ENCODE measurements at regions not wholly inside any gene's neighbourhood (a gene's known extent, or its start where the extent isn't known, plus 50 kb on each side); places are given as distances from the start of the nearest gene placed in this dataset.

DNA sequence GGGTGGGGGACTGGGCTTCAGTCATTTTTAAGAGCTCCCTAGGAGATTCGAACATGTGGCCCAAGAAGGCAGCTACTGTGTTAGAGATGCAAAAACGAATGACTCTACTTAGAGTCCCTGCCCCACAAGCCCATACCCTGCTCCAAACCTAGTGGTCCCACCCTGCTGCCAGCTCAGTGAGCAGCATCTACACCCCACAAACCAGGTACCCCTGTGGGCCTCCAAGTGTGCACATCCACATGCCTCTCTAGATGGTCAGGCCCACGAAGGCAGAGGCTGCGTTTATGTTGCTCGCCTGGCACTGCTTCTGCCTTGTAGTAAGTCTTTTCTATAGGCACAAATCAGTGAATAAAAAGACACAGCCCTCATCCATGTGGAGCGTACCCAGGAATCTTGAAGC is 112.6 kb downstream of the PDCL3 start:
- 91% methylated on average over 6 of the region's 6 CpGs for WGBS (ENCODE audit: insufficient coverage)
- Mint-ChIP-seq H3K27ac (no peak overlapping the region), H3K4me1 (peaks cover 0 to 9% of the 10 kb centered on the region in 2 donors), H3K4me3 (no peak overlapping the region), H3K36me3 (no peaks in the 10 kb centered on the region), H3K9me3 (no peaks in the 10 kb centered on the region), H3K27me3 (ENCODE audit: low read depth in 2 of 2) (peaks cover 0 to 1% of the 10 kb centered on the region in 2 donors)
- intact Hi-C loops (cut with micrococcal nuclease), result no loop called here
- no peaks in the 10 kb centered on the region for H3K36me3 ChIP-seq (ENCODE audit: control insufficient read depth, insufficient read depth, low read length)
- no peaks in the 10 kb centered on the region for H3K9me3 ChIP-seq (ENCODE audit: control insufficient read depth, insufficient read depth, low read length)
- DNase-seq (no peak), ATAC-seq (no peak)
- H3K27ac ChIP-seq (ENCODE audit: low read length), result no peak overlapping the region
- no peak overlapping the region for H3K4me3 ChIP-seq (ENCODE audit: low read length)
- H3K4me1 ChIP-seq (ENCODE audit: control insufficient read depth, insufficient read depth, low read length), result no peaks in the 10 kb centered on the region
- no peaks in the 10 kb centered on the region for H3K27me3 ChIP-seq (ENCODE audit: control insufficient read depth, insufficient read depth, low read length)
- no peak for TF ChIP-seq CTCF (IDR thresholded peaks at IDR 0.05)

GRCh38 chr2:100675855-100676254 is 113.1 kb downstream of the PDCL3 start:
- no peak overlapping the region for H3K27ac Mint-ChIP-seq

GRCh38 chr2:100676346-100676745 is 113.6 kb downstream of the PDCL3 start:
- Histone ChIP-seq H3K36me3 (ENCODE audit: control insufficient read depth, insufficient read depth, low read length) (no peaks in the 10 kb centered on the region), H3K4me1 (ENCODE audit: control insufficient read depth, insufficient read depth, low read length) (no peaks in the 10 kb centered on the region), H3K9me3 (ENCODE audit: control insufficient read depth, insufficient read depth, low read length) (no peaks in the 10 kb centered on the region), H3K27ac (ENCODE audit: low read length) (no peak overlapping the region), H3K4me3 (ENCODE audit: low read length) (no peak overlapping the region), H3K27me3 (ENCODE audit: control insufficient read depth, insufficient read depth, low read length) (no peaks in the 10 kb centered on the region)
- Mint-ChIP-seq H3K4me1 (peaks cover 0 to 9% of the 10 kb centered on the region in 2 donors), H3K36me3 (no peaks in the 10 kb centered on the region), H3K9me3 (no peaks in the 10 kb centered on the region), H3K4me3 (no peak overlapping the region), H3K27me3 (ENCODE audit: low read depth in 2 of 2) (peaks cover 0 to 4% of the 10 kb centered on the region in 2 donors), H3K27ac (no peak overlapping the region)
- no peak for TF ChIP-seq CTCF (IDR thresholded peaks at IDR 0.05)
- DNase-seq, result no peak
- no peak for ATAC-seq
- 94% methylated on average over 4 of the region's 4 CpGs for WGBS (ENCODE audit: insufficient coverage)
- intact Hi-C loops (cut with micrococcal nuclease), result no loop called here

More at GRCh38 chr2:100675855-100676254, 113.1 kb downstream of the PDCL3 start:
- DNase-seq, result no peak
- 88% methylated on average over 4 of the region's 4 CpGs for WGBS (ENCODE audit: insufficient coverage)
- Histone ChIP-seq H3K9me3 (ENCODE audit: control insufficient read depth, insufficient read depth, low read length) (no peaks in the 10 kb centered on the region), H3K4me1 (ENCODE audit: control insufficient read depth, insufficient read depth, low read length) (no peaks in the 10 kb centered on the region), H3K27me3 (ENCODE audit: control insufficient read depth, insufficient read depth, low read length) (no peaks in the 10 kb centered on the region), H3K36me3 (ENCODE audit: control insufficient read depth, insufficient read depth, low read length) (no peaks in the 10 kb centered on the region), H3K4me3 (ENCODE audit: low read length) (no peak overlapping the region), H3K27ac (ENCODE audit: low read length) (no peak overlapping the region)
- Mint-ChIP-seq H3K4me3 (no peak overlapping the region), H3K36me3 (no peaks in the 10 kb centered on the region), H3K9me3 (no peaks in the 10 kb centered on the region), H3K4me1 (peaks cover 0 to 9% of the 10 kb centered on the region in 2 donors), H3K27me3 (ENCODE audit: low read depth in 2 of 2) (peaks cover 0 to 4% of the 10 kb centered on the region in 2 donors)
- no peak for ATAC-seq
- intact Hi-C loops (cut with micrococcal nuclease), result no loop called here
- TF ChIP-seq CTCF (IDR thresholded peaks at IDR 0.05), result no peak

GRCh38 chr2:100677611-100678185 is 114.9 kb downstream of the PDCL3 start:
- intact Hi-C loops (cut with micrococcal nuclease), result no loop called here
- Mint-ChIP-seq H3K36me3 (no peaks in the 10 kb centered on the region), H3K4me3 (no peak overlapping the region), H3K27ac (no peak overlapping the region), H3K4me1 (peaks cover 0 to 9% of the 10 kb centered on the region in 2 donors), H3K27me3 (ENCODE audit: low read depth in 2 of 2) (peaks cover 0 to 4% of the 10 kb centered on the region in 2 donors), H3K9me3 (no peaks in the 10 kb centered on the region)
- no peak for TF ChIP-seq CTCF (IDR thresholded peaks at IDR 0.05)
- no peak overlapping the region for H3K27ac ChIP-seq (ENCODE audit: low read length)
- no peaks in the 10 kb centered on the region for H3K9me3 ChIP-seq (ENCODE audit: control insufficient read depth, insufficient read depth, low read length)
- H3K27me3 ChIP-seq (ENCODE audit: control insufficient read depth, insufficient read depth, low read length), result no peaks in the 10 kb centered on the region
- no peak overlapping the region for H3K4me3 ChIP-seq (ENCODE audit: low read length)
- 86% methylated on average over 10 of the region's 11 CpGs for WGBS (ENCODE audit: insufficient coverage)
- ATAC-seq (no peak), DNase-seq (no peak)
- H3K36me3 ChIP-seq (ENCODE audit: control insufficient read depth, insufficient read depth, low read length), result no peaks in the 10 kb centered on the region
- no peaks in the 10 kb centered on the region for H3K4me1 ChIP-seq (ENCODE audit: control insufficient read depth, insufficient read depth, low read length)
